Right hindlimb (tissue), 1 donor: ENCODE measurements at regions not wholly inside any gene's neighbourhood (a gene's known extent, or its start where the extent isn't known, plus 50 kb on each side); places are given as distances from the start of the nearest gene placed in this dataset.

Experiments
- DNase-seq: peaks from one replicate; pipeline ENCODE4 v3.0.0-alpha.2; 2018

DNA sequence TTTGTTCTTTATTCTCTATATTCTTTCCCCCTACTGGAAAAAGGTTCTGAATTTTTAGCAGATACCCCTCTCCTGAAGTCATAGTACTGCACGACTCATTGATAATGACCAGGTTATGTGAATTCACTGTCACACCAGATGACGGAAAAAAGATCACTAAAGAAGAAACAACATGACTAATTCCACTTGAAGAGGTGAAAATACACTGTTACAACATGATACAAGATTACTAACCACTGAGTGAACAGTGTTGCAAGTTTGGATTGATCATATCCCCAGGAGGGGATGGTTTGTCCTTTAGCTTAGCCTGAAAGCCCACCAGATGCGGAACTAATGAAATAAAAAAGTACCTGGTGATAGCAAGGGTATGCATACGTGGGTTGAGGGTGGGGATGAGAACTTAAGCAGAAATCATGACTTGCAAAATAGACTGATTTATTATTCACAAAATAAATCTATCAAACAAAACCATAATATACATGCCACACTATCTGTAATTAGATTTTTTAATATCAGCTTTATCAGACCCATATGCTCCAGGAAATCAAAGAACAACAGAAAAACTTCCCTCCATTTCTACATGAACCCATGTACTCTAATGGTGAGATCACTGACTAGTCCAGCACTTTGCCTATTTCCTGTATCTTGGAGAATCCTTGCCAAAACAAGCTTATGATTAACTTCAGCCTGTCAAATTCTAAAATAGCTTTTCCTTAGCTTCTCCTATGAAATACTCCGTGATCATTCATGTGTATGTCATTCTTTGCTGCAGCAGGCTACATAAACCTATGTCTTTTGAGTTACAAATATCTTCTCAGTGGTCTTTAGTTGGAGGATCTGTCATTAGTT is 257.4 kb upstream of the AGA start:
- DNase-seq: no peak

DNA sequence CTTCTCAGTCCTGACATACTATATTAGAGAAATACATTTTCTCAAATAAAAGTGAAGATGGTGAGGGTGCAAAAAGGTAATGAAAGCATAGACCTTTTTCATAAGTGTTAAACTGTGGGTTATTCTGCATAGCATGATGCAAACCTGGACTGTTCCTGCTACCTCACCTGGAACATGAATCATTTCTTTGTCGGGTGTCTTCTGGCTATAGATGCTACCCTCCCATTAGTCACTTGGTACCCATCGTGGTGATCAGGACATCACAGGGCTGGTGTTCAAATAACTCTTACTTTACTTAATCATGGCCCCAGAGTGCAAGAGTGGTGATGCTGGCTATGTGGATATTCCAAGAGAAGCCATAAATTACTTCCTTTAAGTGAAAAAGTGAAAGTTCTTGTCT is 264.7 kb upstream of the AGA start:
- no peak for DNase-seq

GRCh38 chr4:177713454-177713853 is 271.2 kb upstream of the AGA start:
- no peak for DNase-seq

DNA sequence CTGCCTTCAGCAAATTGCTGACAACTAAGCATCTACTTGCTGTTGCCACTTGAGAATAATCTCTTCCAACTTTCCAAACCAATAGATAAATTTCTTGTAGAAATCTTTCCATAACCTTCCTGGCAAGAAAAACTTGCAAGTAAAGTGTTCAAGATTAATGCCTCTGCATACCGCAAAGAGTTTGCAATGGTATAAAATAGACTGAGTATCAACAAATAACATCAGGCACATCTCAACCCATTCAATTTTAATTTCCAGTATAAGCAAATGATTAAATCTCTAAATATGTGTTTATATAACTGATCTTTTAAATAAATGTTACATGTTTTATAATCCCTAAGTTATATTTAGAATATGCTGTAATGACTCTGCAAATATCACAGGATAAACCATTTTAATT is 275.2 kb upstream of the AGA start:
- DNase-seq: no peak

GRCh38 chr4:177718514-177718913 is 276.3 kb upstream of the AGA start:
- DNase-seq: no peak

- no peak for DNase-seq
These were observed 283.9 kb upstream of the AGA start for GRCh38 chr4:177726111-177726510.

GRCh38 chr4:177728361-177729152 is 286.3 kb upstream of the AGA start:
- DNase-seq: no peak

DNA sequence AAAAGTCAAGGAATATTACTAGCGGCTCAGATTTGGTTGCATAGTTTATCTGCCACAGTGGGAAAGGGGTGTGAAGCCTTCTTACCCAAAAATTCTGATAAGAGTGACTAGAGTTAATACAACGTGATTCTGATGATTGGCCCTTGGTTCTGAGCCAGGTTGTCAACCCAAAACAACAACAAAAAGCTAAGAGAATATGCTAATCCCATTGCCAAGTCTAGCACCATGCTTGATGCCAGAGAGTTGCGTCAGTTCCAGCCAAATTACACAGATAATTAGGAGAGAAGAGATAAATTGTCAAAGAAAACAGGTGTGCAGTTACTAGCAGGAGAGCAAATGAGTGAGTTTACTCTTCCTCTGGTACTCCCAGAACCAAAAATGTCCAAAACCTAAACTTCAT is 287.4 kb upstream of the AGA start:
- DNase-seq: no peak

GRCh38 chr4:177737387-177737940 is 295.2 kb upstream of the AGA start:
- DNase-seq: no peak

DNA sequence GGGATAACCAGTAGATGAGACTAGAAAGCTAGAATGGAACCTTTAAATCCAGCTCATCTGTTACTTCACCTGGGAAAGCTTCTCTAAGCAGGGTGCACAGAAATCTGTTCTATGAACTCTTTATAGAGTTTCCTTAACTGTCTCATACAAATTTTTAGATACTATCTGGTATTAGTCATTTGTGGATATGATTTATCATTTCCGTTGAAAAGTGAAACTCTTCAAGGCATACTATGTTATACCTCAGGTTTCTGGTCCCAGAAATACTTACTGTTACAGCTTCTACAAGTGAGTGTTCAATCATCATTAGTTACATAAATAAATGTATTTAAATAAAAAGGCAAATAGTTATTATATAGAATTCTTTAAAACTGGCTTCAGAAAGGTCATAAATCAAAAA is 298.3 kb upstream of the AGA start:
- DNase-seq: no peak

DNA sequence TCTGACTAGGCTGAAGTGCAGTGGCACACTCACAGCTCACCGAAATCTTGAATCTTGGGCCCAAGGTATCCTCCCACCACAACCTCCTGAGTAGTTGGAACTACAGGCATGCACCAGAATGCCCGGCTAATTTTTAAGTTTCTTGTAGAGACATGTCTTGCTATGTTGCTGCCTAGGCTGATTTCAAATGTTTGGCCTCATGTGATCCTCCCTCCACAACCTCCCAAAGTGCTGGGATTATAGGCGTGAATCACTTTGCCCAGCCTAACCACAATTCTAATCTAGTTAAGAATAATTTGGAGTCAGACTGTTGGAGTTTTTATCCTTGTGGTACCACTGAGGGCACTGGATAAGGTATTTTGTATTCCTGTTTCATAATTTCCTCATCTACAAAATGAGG is 317.5 kb upstream of the AGA start:
- no peak for DNase-seq

DNA sequence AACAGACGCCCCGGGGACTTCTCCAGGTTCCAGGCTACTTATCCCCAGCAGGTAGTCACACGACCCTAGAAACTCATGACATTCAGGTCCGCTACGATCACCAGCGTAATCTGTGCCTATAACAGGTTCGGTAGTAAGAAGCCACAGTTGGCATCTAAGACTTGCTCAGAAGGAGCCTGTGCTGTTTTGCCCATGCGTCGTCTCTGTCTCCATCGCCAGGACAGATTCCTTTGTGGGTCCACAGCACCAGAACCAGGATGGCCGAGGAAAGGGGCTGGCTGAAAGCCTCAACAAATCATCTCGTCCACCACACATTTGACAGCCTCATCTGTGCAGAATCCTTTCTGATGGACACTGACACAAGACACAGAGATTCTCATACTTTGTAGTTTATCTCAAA is 319.5 kb upstream of the AGA start:
- no peak for DNase-seq

DNA sequence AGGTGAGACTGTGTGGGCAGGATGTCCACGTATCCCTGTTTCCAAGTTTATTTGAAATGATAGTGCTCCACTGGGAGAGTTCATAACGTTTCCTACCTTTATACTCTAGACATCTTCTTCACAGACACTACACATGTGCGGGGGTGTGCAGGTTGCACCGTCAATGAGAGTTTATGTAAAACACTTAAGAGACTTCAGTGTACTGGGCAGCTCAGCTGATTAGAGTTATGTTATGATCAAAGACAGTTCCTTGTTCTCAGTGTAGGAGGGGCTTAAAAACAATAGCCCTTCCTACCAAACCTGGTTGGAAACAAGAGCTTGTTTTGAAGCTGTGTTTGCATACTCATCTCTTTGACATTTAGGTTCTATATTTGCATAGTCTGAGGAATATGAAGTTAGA is 326.9 kb upstream of the AGA start:
- no peak for DNase-seq

GRCh38 chr4:177770776-177771175 is 328.5 kb upstream of the AGA start:
- no peak for DNase-seq

DNA sequence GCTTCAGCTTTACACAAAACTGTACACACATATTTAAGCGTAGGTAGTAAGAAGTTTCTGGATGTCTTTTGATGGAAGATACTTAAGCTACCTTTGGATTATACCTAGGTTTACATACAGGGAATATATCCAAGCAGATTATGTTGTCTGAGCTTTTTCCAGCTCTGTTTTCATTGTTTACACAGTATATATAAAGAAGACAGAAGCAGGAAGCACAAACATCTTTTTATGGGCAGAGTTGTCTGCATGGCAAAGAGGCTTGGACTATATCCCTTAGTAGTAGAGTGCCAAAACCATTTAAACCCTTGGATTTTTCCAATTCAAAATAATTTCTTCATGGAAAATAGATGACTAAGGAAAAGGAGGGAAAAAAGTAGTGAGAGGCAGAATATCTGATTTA is 329.4 kb upstream of the AGA start:
- DNase-seq: no peak

- no peak for DNase-seq
These were observed 336.4 kb upstream of the AGA start for GRCh38 chr4:177778623-177779022.

GRCh38 chr4:177785000-177785399 is 342.8 kb upstream of the AGA start:
- DNase-seq: no peak

DNA sequence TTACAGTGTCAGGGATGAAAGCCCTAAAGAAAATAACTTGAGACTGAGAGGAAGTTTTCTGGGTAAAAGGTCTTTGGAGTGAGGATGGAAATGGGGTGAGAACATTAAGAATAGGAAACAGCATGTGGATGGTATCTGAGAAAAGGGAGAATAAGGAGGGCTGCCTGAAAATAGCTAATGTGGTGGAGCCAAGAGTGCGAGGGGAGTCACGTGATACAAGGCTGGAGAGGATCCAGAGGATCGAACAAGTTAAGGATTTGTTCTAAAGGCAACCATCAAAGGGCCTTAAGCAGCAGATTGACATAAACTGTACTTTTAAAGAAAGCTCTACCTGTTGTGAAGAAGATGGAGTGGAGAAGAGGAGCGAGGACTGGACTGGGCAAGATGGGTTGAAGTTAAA is 347.4 kb upstream of the AGA start:
- no peak for DNase-seq

DNA sequence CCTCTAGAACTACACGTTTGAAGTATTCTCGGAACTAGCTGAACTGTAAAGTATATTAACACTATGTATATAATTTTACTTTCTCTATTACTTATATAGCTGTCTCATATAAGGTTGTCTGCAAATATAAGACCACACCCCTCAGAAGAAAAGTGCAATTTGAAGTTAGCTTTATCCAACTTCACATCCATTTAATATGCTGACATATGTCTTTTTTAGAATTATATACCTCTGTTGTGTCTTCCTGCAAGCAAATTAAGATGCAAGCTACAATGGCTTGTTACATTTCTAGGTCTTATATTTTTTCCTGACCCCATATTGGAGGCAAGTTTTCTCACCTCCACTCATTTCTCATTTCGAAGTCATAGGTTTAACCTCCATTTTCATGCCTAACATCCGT is 349.0 kb upstream of the AGA start:
- no peak for DNase-seq

DNA sequence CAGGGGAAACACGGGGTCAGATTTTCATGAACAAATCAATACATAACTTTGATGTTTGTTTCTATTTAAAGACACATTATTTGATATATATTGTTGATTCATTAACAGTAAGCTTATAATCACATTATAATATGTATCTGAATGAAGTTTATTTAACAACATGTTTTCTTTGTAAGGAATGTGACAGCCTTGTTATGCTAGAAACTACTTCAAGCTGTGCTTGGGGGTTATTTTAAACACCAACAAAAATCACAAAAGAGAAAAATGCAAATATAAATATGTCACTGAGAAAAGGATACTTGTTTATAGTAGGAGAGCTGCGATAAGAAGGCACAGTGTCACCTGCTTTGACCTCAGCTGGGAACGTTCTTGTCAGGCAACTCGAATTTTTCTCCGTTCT is 354.6 kb upstream of the AGA start:
- no peak for DNase-seq

- no peak for DNase-seq
These were observed 355.9 kb upstream of the AGA start for GRCh38 chr4:177798161-177798560.

DNA sequence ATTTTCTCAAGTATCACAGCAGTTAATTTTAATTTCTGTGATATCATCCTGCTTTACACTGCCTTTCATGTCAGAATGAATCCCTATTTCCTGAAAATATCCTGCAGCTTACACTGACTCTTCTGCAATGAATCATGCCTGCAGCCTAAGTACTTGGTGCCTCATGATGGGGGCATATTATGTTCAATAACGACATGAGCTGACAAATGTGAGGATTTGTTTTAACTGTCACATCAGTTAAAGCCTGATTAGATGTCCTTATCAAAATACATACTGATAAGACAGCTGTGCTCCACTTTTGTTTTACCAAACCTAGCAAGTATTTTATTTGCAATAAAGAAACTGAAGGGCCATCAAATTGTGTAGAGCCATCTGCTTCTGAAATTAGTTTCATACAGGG is 359.9 kb upstream of the AGA start:
- DNase-seq: no peak

GRCh38 chr4:177802661-177803060 is 360.4 kb upstream of the AGA start:
- no peak for DNase-seq

GRCh38 chr4:177803151-177803550 is 360.9 kb upstream of the AGA start:
- DNase-seq: no peak
